ENCODE measurements at regions not wholly inside any gene's neighbourhood (a gene's known extent, or its start where the extent isn't known, plus 50 kb on each side); places are given as distances from the start of the nearest gene placed in this dataset.
"Not testable (repeated sequence)": the region's sequence is repeated elsewhere in the genome, so short reads cannot be mapped to it uniquely, and the experiment has no call there.

DNA sequence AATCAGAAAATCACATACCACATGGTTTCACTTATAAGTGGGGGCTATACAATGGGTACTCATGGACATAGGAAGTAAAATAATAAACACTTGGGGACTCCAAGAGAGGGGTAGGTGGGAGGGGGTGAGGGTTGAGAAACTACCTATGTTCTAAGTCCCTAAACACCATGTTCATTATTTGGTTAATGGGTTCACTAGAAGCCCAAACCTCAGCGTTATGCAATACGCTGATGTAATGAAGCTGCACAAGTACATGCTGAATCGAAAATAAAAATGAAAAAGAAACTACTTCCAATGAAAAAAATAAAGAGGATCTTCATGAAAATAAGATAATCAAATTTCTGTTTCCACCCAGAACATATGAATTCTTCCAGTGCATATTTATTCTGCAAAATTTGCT lies 208.5 kb downstream of the TMEM161B start:
- no peak overlapping the region for H3K4me3 ChIP-seq
- TF ChIP-seq, protein P1, sequence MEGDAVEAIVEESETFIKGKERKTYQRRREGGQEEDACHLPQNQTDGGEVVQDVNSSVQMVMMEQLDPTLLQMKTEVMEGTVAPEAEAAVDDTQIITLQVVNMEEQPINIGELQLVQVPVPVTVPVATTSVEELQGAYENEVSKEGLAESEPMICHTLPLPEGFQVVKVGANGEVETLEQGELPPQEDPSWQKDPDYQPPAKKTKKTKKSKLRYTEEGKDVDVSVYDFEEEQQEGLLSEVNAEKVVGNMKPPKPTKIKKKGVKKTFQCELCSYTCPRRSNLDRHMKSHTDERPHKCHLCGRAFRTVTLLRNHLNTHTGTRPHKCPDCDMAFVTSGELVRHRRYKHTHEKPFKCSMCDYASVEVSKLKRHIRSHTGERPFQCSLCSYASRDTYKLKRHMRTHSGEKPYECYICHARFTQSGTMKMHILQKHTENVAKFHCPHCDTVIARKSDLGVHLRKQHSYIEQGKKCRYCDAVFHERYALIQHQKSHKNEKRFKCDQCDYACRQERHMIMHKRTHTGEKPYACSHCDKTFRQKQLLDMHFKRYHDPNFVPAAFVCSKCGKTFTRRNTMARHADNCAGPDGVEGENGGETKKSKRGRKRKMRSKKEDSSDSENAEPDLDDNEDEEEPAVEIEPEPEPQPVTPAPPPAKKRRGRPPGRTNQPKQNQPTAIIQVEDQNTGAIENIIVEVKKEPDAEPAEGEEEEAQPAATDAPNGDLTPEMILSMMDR (IDR thresholded peaks at IDR 0.05) = no peak
- TF ChIP-seq POLR2A (IDR thresholded peaks at IDR 0.05) (no peak), POLR2AphosphoS5 (IDR thresholded peaks at IDR 0.05) (no peak), EP300 (IDR thresholded peaks at IDR 0.05; ENCODE audit: low read depth) (no peak)
- H3K4me1 ChIP-seq = no peaks in the 10 kb centered on the region
- in situ Hi-C loops (cut with MboI; ENCODE audit: low pct_ligation_motif_present in 1 of 4, low pct_unique_long_range_greater_than_20kb in 1 of 4, low sequenced_read_pairs in 3 of 4) = no loop called here
- WGBS, 2 donors (ENCODE audit: low coverage in 1 of 2) = 57 to 84% methylated on average over 1 to 3 of the region's 3 CpGs
- peaks cover 0 to 8% of the 10 kb centered on the region in 2 donors for H3K9me3 ChIP-seq
- no peak for DNase-seq
- no peak overlapping the region for H3K27ac ChIP-seq
- H3K36me3 ChIP-seq = no peaks in the 10 kb centered on the region
- H3K27me3 ChIP-seq = no peaks in the 10 kb centered on the region
- intact Hi-C loops (cut with DNase I; ENCODE audit: low total_unique reads) = no loop called here

DNA sequence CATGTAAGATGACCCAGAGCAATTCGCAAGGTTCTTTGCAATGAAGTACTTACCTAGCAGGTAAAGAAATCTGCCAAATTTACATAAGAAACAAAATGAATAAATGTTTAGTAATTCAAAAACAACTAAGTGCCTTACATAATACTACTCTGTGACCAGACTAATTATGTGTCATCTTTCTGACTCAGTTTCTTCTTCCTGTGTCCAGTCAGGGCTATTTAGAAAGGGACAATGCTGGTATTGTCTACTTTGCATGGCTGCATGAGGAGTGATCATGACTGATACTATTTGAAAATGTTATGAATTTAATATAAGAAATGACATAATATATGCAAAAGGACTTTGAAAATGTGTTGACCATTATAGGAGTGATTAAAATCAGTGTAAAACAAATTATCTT lies 210.0 kb downstream of the TMEM161B start:
- intact Hi-C loops (cut with DNase I; ENCODE audit: low total_unique reads) = no loop called here
- TF ChIP-seq EP300 (IDR thresholded peaks at IDR 0.05; ENCODE audit: low read depth) = no peak
- TF ChIP-seq, protein P1 (IDR thresholded peaks at IDR 0.05) = no peak
- H3K27ac ChIP-seq = no peak overlapping the region
- in situ Hi-C loops (cut with MboI; ENCODE audit: low pct_ligation_motif_present in 1 of 4, low pct_unique_long_range_greater_than_20kb in 1 of 4, low sequenced_read_pairs in 3 of 4) = no loop called here
- no peak overlapping the region for H3K4me3 ChIP-seq
- DNase-seq = no peak
- H3K27me3 ChIP-seq = no peaks in the 10 kb centered on the region
- 95 to 100% methylated on average over 1 of the region's 1 CpG for WGBS, 2 donors (ENCODE audit: low coverage in 1 of 2)
- H3K36me3 ChIP-seq = no peaks in the 10 kb centered on the region
- no peaks in the 10 kb centered on the region for H3K4me1 ChIP-seq
- peaks cover 0 to 8% of the 10 kb centered on the region in 2 donors for H3K9me3 ChIP-seq

DNA sequence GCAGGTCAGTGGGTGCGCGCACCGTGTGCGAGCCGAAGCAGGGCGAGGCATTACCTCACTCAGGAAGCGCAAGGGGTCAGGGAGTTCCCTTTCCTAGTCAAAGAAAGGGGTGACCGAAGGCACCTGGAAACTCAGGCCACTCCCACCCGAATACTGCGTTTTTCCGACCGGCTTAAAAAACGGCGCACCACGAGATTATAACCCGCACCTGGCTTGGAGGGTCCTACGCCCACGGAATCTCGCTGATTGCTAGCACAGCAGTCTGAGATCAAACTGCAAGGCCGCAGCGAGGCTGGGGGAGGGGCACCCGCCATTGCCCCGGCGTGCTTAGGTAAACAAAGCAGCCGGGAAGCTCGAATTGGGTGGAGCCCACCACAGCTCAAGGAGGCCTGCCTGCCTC lies 216.2 kb downstream of the TMEM161B start:
- H3K27ac ChIP-seq; H3K4me3 ChIP-seq; H3K9me3 ChIP-seq; H3K4me1 ChIP-seq; H3K27me3 ChIP-seq; DNase-seq; intact Hi-C loops (cut with DNase I; ENCODE audit: low total_unique reads); in situ Hi-C loops (cut with MboI; ENCODE audit: low pct_ligation_motif_present in 1 of 4, low pct_unique_long_range_greater_than_20kb in 1 of 4, low sequenced_read_pairs in 3 of 4); H3K36me3 ChIP-seq: not testable (repeated sequence)
- 87% methylated on average over 22 of the region's 26 CpGs; no CpG with 5 or more reads in 1 of the 2 donors for WGBS, 2 donors (ENCODE audit: low coverage in 1 of 2)

DNA sequence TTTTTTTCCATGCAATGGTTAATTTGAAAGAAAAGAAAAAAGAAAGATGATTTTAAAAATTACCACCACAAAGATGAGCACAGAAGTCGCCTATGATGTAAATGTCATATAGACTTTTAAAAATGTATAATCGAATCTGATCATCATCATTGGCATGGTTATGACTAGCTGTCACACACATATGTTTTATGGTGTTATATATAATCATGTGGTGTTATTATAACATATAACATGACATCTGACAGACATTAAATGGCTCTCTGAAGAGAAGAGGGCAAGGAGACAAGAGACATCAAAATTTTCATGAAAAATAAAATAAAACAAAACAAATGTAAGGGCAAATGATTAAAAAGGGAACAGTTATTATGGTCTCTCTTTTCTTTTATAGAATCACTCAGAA lies 217.5 kb downstream of the TMEM161B start:
- no peak for DNase-seq
- H3K36me3 ChIP-seq = no peaks in the 10 kb centered on the region
- H3K27me3 ChIP-seq = no peaks in the 10 kb centered on the region
- no peaks in the 10 kb centered on the region for H3K4me1 ChIP-seq
- in situ Hi-C loops (cut with MboI; ENCODE audit: low pct_ligation_motif_present in 1 of 4, low pct_unique_long_range_greater_than_20kb in 1 of 4, low sequenced_read_pairs in 3 of 4) = no loop called here
- intact Hi-C loops (cut with DNase I; ENCODE audit: low total_unique reads) = no loop called here
- H3K27ac ChIP-seq = no peak overlapping the region
- no peak for TF ChIP-seq POLR2A (IDR thresholded peaks at IDR 0.05)
- TF ChIP-seq POLR2AphosphoS5 (IDR thresholded peaks at IDR 0.05) = no peak
- TF ChIP-seq, protein P1 (IDR thresholded peaks at IDR 0.05) = no peak
- no peak for TF ChIP-seq EP300 (IDR thresholded peaks at IDR 0.05; ENCODE audit: low read depth)
- no peaks in the 10 kb centered on the region for H3K9me3 ChIP-seq
- H3K4me3 ChIP-seq = no peak overlapping the region
- 76% methylated on average over 2 of the region's 2 CpGs for WGBS, 2 donors (ENCODE audit: low coverage in 1 of 2)

DNA sequence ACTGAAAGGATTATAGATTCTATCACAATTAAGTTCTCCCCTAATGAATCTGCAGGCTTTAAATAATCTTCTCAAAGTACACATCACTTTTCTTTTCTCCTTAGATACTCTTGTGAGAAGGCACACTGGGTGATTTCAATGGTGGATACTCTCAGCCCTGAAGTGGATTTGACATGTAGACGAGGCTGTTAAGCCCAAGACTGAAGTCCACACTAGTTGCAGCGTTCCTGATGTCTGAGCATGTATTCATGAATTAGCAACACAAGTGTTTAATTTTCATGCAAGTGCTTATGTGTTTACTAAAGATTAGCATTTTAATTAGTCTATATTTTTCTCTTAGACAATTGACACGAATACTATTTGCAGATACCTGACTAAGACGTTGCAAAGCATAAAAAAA lies 218.9 kb downstream of the TMEM161B start:
- Histone ChIP-seq H3K36me3 (no peaks in the 10 kb centered on the region), H3K4me1 (no peaks in the 10 kb centered on the region), H3K27me3 (no peaks in the 10 kb centered on the region), H3K27ac (no peak overlapping the region), H3K9me3 (no peaks in the 10 kb centered on the region), H3K4me3 (no peak overlapping the region)
- no peak for DNase-seq
- in situ Hi-C loops (cut with MboI; ENCODE audit: low pct_ligation_motif_present in 1 of 4, low pct_unique_long_range_greater_than_20kb in 1 of 4, low sequenced_read_pairs in 3 of 4) = no loop called here
- 17 to 34% methylated on average over 3 to 4 of the region's 4 CpGs for WGBS, 2 donors (ENCODE audit: low coverage in 1 of 2)
- intact Hi-C loops (cut with DNase I; ENCODE audit: low total_unique reads) = no loop called here
- TF ChIP-seq POLR2A (IDR thresholded peaks at IDR 0.05) = no peak
